OCI-LY3 (cell line): ENCODE measurements at regions not wholly inside any gene's neighbourhood (a gene's known extent, or its start where the extent isn't known, plus 50 kb on each side); places are given as distances from the start of the nearest gene placed in this dataset.

Source experiments
- CTCF ChIP-seq: fragments of 200-600, 300-600 bp; sonication (generic); IDR thresholded peaks from 2 replicates; pipeline ENCODE4 v1.5.1; 2014; ENCODE audit warnings: antibody characterized with exemption, low read length, low read depth
- EZH2phosphoT487 ChIP-seq: fragments of 200-600 bp; shearing (Covaris generic); IDR thresholded peaks from 2 replicates; pipeline ENCODE4 v1.6.1; 2018; ENCODE audit warnings: antibody characterized with exemption, mixed run types, low read depth

- TF ChIP-seq CTCF (no peak), EZH2phosphoT487 (no peak)
These were observed 292.6 kb upstream of the MARCKS start for GRCh38 chr6:113564371-113565171.
